GM18499 (cell line): ENCODE measurements at regions not wholly inside any gene's neighbourhood (a gene's known extent, or its start where the extent isn't known, plus 50 kb on each side); places are given as distances from the start of the nearest gene placed in this dataset.
"Not testable (repeated sequence)": the region's sequence is repeated elsewhere in the genome, so short reads cannot be mapped to it uniquely, and the experiment has no call there.

ENCODE experiments used
- ATAC-seq: cut with Tn5 transposase; IDR thresholded peaks from one replicate; pipeline ENCODE4 v1.9.1; 2021; ENCODE audit warnings: moderate number of reproducible peaks; ENCODE audit not compliant: insufficient read depth, unreplicated experiment

DNA sequence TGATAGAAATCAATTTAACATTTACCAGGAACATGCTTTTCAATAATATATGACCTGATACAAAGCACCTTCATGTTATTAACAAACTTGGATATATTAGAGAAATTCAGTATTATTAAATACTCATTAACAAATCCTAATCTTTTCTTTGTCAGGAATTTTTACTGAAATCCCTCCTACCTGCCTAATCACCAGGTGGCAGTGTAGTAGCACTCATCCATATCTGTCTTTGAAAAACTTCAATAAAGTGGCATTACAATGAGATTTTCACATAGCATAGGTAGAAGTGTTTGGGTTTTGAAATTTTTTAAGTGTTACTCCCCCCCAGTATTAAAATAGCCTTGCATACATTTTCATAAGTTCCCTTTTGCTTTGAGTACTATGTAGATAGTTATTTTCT lies 1246.6 kb upstream of the LRRN3 start:
- ATAC-seq, result no peak

DNA sequence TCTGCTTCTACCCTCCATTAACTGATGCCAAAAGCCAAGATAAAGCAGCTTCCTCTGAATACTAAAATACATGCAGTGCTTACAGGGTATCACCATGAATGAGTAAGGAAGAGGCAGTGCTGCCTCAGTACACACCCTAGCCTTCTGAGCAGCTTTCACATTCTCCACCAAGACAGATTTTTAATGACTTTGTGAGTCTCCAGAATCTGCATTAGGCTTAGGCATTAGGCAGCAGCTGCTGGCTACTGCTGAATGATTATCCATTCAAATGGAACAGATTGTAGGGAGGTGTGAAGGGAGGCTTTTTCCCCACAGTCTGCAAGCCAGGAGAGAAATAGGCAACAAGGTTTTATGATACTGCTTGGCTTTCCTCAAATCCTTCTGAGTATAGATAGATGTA lies 1226.7 kb upstream of the LRRN3 start:
- no peak for ATAC-seq

DNA sequence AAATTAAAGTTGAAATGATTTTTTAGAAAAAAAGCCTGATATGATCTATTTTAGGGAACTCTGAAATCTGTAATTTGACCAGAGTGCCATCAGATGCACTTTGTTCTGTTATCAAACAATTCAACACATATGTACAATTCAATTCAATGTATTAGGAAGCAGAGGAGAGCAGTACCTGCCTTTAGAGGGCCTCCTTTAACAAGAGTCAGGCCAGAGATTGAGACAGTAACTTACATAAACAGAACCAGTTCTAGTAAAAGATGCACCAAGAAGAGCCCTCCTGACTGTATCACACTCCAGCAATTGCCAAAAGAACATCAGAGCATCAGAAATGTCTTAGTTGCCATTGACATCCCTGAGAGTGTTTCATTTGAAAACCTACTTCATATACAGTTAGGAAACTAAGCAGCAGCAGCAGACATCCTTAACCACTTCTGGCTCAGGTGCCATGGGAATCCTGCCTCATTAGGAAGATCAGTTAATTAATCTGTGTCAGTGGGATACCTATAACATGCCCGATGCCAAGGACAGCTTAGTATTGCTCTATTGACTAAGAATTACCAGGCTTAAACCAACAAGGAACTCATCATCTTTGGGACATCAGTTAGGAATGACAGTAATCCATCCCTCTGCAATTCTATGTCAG lies 1222.6 kb upstream of the LRRN3 start:
- ATAC-seq, result no peak

GRCh38 chr7:109873296-109873695 lies 1217.6 kb upstream of the LRRN3 start:
- ATAC-seq, result no peak

GRCh38 chr7:109879287-109879828 lies 1211.6 kb upstream of the LRRN3 start:
- ATAC-seq, result no peak

DNA sequence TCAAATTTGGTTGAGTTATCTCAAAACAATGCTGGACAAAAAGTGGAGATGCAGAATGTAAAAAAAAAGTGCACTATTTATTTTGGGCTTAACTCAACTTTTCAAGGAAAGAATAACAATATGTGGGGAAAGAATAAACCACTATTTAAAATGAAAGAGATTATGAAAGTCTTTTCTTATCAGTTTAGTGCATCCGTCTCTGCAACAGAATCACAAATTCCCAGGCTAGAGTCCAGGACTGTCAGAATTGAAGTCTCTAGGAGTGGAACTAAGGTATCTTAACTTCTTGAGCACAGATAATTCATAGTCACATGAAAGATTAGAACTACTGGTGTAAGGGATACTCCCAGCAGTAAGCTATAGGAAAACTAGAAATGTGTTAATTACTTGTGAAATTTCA lies 1200.3 kb upstream of the LRRN3 start:
- no peak for ATAC-seq

GRCh38 chr7:109893231-109893630 lies 1197.7 kb upstream of the LRRN3 start:
- ATAC-seq, result no peak

DNA sequence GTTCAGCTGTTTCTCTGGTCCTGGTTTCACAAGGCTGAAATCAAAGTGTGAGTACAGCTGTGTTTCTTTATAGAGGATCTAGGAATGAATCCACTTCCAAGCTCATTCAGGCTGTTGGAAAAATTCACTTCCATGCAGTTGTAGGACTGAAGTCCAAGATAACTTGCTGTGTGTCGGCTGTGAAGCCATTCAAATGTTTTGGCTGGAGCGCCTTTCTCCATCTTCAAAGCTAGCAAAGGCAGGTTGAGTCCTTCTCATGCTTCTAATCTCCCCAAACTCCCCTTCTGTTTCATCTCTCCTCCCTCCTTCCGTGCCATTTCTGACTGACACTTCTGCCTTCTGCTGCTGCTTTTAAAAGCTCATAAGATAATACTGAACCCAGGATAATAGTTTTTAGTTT lies 1195.4 kb upstream of the LRRN3 start:
- ATAC-seq, result no peak

DNA sequence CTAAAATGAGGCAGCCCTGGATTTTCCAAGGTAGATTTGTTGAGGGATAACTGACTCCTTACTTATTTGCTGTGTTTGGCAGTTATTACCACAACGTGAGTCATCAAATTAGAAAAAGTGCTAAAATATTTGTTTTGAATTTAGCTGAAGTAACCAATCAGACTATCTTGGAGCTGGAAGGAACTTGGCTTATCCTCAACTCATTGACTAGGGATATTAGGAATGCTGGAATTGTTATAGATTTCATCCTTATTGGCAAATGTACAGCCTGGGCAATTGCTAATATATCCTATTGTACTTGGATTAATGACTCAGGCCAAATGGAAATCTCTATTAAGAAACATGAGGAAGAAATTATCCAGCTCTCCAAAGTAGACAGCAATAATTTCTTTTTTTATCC lies 1189.0 kb upstream of the LRRN3 start:
- ATAC-seq, result no peak

DNA sequence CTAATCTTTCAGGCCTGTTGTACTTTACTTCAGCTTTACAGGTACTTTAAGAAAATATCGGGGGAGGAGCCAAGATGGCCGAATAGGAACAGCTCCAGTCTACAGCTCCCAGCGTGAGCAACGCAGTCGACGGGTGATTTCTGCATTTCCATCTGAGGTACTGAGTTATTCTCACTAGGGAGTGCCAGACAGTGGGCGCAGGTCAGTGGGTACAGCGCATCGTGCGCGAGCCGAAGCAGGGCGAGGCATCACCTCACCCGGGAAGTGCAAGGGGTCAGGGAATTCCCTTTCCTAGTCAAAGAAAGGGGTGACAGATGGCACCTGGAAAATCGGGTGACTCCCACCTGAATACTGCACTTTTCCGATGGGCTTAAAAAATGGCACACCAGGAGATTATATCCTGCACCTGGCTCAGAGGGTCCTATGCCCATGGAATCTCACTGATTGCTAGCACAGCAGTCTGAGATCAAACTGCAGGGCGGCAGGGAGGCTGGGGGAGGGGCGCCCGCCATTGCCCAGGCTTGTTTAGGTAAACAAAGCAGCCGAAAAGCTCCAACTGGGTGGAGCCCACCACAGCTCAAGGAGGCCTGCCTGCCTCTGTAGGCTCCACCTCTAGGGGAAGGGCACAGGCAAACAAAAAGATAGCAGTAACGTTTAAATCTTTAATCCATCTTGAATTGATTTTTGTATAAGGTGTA lies 1185.4 kb upstream of the LRRN3 start:
- ATAC-seq, result not testable (repeated sequence)

DNA sequence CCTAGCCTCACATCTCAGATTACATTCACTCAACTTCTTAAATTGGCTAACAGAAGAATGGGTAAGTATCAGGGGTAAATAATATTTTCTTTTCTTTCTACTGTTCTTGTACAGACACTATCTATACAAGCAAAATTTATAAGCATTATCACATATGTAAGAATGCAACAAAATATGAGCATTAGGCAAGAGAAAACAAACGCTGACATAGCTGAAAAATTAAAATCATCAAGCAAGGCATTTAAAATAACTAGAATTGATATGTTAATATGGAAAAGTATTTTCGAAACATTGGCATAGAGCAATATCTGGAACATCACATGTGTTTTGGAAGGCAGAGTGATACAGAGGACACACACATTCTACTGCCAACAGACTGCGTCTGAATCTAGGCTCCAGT lies 1175.3 kb upstream of the LRRN3 start:
- no peak for ATAC-seq

- ATAC-seq, result no peak
Observed at GRCh38 chr7:109926738-109927137, 1164.2 kb upstream of the LRRN3 start.

- ATAC-seq, result no peak
Observed at GRCh38 chr7:109930049-109930448, 1160.9 kb upstream of the LRRN3 start.

DNA sequence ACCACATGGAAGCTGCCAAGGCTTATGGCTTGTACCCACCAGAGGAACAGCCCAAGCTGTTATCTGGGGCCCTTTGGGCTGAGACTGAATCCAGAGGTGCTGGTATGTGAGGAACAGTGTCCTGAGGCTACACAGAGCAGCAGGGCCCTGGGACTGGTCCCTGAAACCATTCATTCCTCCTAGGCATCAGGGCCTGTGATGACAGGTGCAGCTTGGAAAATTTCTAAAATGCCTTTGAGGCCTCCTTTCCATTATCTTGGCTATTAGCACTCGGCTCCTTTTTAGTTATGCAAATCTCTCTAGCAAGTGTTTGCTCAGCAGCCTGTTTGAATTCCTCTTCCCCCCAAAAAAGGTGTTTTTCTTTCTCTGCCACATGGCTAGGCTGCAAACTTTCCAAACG lies 1151.7 kb upstream of the LRRN3 start:
- no peak for ATAC-seq

DNA sequence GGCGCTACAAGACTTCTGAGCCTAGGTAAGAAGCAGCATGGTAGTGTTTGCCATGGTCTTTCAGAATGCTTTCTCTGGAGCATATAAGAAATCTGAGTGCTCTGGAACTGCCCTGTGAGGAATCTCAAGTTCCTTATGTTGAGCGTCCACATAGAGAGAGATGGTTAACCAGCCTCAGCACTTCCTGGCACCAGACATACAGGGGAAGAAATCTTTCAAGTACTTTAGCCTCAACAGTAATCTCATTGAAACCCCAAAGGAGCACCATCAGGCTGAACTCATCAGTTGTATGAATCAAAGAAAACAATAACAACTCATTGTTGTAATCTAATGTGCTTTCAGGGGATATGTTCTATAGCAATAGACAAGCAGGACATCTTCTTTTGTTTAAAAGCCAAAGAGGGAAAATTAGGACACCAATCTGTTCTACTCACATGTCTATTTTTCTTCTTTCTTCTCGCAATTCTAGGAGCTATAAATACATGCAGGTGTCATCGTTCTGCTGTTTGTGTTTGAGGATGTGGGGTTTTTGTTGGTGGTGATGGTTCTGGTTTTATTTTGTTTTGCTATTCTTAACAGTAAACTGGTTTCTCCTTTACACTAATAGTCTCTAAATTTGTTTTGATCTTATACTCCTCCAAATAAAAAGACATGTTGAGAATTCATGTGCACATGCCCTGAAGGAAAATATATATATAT lies 1145.0 kb upstream of the LRRN3 start:
- no peak for ATAC-seq

DNA sequence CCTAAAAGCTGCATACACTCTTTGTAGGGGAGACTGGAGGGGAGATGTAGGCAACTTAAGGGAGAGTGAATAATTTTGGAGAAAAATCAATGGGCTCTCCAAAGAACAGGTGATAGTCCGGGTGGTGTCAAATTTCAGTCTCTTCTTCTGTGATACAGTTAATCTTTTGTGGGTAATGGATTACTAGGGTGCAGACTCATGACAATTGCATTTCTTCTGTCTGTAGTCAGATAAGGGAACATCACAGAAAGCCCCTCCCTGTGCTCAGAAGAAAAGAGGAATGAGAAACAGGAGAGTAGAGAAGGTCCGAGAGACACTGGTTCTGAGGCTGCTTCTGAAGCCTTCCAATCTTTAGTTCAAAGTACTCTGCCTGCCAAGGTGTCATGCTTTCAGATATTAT lies 1140.7 kb upstream of the LRRN3 start:
- ATAC-seq, result no peak

GRCh38 chr7:109950821-109951564 lies 1139.9 kb upstream of the LRRN3 start:
- ATAC-seq, result no peak

DNA sequence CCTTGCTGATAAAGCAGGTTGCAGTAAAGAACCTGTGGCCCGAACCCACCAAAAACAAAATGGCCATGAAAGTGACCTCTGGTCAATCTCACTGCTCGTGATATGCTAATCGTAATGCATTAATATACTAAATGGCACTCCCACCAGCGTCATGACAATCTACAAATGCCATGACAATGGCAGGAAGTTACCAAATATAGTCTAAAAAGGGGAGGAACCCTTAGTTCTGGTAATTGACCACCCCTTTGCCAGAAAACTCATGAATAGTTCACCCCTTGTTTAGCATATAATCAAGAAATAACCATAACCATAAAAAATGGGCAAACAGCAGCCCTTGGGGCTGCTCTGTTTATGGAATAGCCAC lies 1139.4 kb upstream of the LRRN3 start:
- ATAC-seq, result no peak

GRCh38 chr7:109955986-109956385 lies 1134.9 kb upstream of the LRRN3 start:
- ATAC-seq, result no peak

DNA sequence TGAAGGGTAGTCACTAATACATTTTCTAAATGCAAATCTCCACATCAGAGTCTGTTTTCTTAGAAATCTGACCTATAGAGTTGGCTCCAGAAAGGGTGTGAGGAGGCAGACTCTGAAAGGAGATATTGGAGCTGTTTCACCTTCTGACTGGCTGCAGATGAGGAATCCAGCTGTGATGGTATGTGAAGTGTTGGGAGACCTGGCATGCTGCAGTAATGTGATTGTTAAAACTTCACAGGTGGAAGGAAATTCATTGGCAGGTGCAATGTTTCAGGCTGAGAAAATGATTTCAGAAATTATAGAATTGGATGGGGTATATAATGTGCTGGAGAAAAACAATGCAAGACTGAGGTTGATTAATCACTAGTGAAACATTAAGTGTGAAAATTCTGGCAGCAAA lies 1134.0 kb upstream of the LRRN3 start:
- no peak for ATAC-seq

- no peak for ATAC-seq
Observed at GRCh38 chr7:109963741-109964140, 1127.2 kb upstream of the LRRN3 start.
